NCI-H1930 (cell line): ENCODE measurements at regions not wholly inside any gene's neighbourhood (a gene's known extent, or its start where the extent isn't known, plus 50 kb on each side); places are given as distances from the start of the nearest gene placed in this dataset.
"Not testable (repeated sequence)": the region's sequence is repeated elsewhere in the genome, so short reads cannot be mapped to it uniquely, and the experiment has no call there.

Source experiments
- DNase-seq, 2 experiments: peaks; one replicate each; lab custom pipeline; 2025; lab: John Stamatoyannopoulos, UW

- DNase-seq = not testable (repeated sequence)
These were observed 66.2 kb upstream of the PAPPA2 start for GRCh38 chr1:176396604-176397395.

DNA sequence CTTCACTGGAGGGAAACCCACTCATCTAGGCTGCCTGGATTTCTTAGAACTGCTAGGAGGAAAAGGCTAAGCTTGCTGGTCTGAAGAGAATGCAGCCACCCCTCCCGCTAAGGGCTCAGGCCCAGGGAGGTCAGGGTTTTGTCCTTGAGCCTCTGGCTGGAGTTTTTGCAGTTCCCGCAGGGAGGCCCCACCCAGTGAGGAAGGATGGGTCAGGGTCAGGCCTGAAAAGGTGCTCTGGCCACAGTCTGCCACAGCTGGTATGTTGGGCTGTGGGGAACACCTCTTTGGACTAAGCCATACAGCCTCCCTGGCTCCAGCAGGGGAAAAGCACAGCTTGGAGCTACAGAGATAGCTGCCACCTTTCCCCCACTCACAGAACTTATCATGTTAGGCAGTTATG lies 71.4 kb upstream of the PAPPA2 start:
- no peak for DNase-seq

DNA sequence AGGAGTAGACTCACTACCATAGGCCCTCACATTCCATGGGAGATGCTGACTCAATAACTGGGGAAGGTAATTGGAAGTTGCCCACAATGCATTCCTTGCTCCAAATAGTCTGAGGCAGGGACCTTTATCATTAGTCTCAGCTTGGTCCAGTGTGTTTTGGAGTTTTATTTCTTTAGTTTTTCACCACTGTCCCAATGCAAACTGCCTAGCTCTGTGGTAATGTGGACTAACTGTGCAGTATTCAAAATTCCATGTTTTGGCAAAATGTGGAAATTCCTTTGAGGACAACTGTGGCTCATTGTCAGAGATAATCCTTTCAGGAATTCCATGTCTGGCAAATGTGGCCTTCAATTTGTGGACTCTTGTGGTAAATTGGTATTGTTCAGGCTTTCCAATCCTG lies 78.1 kb upstream of the PAPPA2 start:
- no peak for DNase-seq

DNA sequence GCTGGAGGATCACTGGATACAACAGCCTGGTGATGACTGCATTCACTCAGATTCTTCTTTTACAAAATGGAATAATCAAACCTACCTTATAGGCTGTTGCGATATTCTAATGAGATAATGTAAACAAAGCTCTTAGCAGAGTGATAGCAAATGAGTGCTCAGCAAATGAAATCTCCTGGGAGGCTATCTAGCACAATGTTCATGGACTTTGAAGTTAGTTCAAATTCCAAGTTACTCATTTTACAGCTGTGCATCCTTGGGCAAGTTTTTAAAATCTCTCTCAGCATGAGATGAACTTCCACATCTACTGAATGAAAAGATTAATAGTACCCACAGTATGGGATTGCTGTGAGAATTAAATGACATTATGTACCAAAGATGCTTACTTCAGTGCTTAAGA lies 80.8 kb upstream of the PAPPA2 start:
- DNase-seq = no peak

- DNase-seq = no peak
These were observed 83.2 kb upstream of the PAPPA2 start for GRCh38 chr1:176379626-176380339.

DNA sequence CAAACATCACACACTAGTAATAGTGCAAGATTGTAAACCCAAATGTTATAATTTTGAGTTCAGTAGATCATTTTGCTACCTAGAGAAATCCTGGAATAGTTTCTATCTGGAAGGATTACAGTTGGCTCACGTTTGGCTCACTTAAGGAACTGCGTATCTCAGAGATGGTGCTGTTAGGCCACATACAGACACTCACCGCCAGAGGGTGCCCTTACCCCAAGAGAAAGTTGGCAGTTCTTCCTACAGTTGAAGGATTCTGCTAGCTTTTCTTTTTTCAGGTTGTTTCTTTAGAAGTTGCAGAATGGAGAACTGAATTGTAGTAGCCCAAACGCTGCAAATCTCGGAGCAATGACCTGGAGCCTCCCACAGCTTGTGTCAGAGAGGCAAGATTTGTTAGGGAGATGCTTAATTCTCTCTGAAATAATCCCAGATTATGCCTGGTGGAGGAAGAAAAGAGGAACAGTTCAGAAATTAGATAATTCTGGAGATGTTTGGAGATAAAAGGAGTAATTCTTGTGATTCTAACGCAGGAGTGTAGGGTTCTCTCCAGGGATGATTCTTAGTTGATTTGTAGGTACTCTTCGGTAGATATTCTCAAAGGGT lies 87.9 kb upstream of the PAPPA2 start:
- peak; percentile 3 to 51 for DNase-seq

DNA sequence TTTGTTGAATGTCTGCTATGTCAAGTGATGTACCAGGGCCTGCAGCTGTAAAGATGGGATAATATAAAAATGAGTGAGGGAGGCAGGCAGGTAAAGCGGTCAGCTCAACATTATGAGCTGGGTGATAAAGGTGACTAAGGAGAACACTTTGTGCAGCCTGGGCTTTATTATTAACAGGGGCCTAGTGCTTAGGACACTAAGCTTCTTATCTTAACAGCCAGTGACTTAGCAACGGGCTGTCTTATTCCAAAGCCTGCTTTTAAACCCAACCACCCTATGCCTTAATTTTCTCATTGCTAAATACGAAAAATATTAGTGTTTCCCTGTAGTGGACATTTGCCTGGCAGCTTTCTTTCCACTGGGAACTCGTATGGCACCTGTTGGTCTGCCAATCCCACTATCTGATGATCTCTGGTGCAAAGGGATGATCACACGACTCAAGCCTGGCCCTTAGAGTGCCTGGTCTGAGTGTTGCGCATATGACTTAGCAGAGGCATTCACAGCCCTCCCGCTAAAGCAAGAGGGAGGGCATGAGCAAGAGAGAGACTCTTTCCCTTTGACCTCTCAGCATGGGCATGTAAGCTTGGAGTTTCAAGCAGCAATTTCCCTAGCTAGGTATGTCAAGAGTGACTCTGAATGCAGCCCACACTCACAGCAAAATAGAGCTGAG lies 98.6 kb upstream of the PAPPA2 start:
- no peak for DNase-seq

DNA sequence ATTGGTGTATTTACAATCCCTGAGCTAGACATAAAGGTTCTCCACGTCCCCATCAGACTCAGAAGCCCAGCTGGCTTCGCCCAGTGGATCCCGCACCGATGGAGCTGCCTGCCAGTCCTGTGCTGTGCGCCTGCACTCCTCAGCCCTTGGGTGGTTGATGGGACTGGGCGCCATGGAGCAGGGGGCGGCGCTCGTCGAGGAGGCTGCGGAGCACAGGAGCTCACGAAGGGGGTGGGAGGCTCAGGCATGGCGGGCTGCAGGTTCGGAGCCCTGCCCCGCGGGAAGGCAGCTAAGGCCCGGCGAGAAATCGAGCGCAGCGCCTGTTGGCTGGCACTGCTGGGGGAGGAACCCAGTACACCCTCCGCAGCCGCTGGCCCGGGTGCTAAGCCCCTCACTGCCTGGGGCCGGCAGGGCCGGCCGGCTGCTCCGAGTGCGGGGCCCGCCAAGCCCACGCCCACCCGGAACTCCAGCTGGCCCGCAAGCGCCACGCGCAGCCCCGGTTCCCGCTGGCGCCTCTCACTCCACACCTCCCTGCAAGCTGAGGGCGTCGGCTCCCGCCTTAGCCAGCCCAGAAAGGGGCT lies 113.8 kb upstream of the PAPPA2 start:
- not testable (repeated sequence) for DNase-seq

GRCh38 chr1:176341656-176342055 lies 121.3 kb upstream of the PAPPA2 start:
- no peak for DNase-seq

GRCh38 chr1:176338877-176339276 lies 124.1 kb upstream of the PAPPA2 start:
- DNase-seq = no peak

- no peak for DNase-seq
These were observed 123.7 kb upstream of the COP1 start for GRCh38 chr1:176330782-176331181.

GRCh38 chr1:176325664-176326063 lies 118.6 kb upstream of the COP1 start:
- DNase-seq = no peak

GRCh38 chr1:176323472-176323871 lies 116.4 kb upstream of the COP1 start:
- DNase-seq = no peak

DNA sequence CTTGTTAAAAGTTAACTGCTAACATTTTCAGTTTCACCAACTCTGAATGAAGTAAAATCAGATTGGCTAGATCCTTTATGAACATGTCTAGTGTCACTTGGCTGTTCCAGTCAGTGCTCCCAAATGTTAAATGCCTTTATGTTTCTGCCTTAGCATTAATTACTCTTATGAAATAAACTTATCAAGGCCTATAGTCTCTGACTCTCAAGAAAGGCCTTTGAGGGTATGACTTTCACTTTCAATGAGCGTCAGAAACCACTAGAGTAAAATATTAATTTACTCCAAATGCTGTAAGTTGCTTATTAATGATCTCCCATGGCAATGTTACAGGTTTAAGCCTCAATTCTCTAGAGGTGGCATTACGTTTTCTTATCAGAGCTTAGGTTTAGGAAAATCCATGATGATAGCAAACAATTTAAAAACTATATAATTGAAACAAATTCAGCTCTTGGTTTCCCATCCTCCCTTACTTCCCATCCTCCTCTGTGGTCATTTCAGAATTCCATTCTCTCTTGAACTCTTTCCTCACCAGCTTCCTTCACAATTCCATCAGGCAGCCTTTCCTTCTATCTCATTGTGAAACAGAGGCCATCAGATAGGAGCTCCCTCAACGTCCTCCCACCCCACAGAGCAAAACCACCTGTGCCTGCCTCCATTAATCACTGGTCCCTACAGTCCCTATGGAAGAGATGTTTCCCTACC lies 108.6 kb upstream of the COP1 start:
- DNase-seq = no peak

DNA sequence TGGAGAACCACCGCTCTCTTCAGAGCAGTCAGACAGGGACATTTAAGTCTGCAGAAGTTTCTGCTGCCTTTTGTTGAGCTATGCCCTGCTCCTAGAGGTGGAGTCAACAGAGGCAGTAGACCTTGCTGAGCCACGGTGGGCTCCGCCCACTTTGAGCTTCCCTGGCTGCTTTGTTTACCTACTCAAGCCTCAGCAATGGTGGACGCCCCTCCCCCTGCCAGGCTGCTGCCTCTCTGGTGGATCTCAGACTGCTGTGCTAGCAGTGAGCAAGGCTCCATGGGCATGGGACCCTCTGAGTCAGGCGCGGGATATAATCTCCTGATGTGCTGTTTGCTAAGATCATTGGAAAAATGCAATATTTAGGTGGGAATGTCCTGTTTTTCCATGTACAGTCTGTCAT lies 89.5 kb upstream of the COP1 start:
- not testable (repeated sequence) for DNase-seq

DNA sequence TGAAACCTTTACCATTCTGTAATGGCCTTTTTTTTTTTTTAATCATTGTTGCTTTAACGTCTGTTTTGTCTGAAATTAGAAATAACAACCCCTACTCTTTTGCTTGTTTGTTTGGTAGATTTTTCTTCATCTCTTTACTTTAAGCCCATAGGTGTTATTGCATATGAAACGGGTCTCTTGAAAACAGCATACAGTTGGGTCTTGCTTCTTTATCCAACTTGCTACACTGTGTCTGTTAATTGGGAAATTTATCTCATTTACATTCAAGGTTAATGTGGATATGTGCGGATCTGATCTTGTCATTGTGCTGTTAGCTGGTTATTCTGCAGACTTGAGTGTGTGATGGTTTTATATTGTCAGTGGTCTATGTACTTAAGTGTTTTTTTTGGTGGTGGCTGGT lies 78.9 kb upstream of the COP1 start:
- DNase-seq = no peak

GRCh38 chr1:176271572-176271971 lies 64.5 kb upstream of the COP1 start:
- no peak for DNase-seq
